ENCODE measurements at regions not wholly inside any gene's neighbourhood (a gene's known extent, or its start where the extent isn't known, plus 50 kb on each side); places are given as distances from the start of the nearest gene placed in this dataset.

GRCh38 chr2:61722800-61723199 is 131.1 kb downstream of the FAM161A start:
- no peak for DNase-seq (ENCODE audit: extremely low read depth, low read depth, low spot score)

GRCh38 chr2:61722318-61722717 is 131.5 kb downstream of the FAM161A start:
- DNase-seq (ENCODE audit: extremely low read depth, low read depth, low spot score): no peak

DNA sequence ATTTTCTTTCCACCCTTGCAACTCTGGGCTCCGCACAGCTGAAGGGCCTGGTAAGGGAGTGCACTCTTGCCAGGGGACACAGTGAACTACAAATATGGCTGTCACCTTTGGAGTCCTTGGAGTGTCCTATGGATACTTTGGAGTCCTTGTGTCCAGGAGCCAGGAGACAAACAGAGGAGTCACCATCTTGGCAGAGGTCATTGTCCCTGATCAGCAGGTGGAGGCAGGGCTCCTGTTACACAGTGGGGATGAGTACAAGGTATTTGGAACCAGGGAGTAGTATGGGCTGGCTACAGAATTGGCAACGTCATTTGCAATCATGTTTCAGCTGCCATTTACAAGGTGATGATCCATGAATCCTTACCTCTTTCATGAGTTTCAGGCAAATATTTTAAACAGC is 132.5 kb downstream of the FAM161A start:
- no peak for DNase-seq (ENCODE audit: extremely low read depth, low read depth, low spot score)

DNA sequence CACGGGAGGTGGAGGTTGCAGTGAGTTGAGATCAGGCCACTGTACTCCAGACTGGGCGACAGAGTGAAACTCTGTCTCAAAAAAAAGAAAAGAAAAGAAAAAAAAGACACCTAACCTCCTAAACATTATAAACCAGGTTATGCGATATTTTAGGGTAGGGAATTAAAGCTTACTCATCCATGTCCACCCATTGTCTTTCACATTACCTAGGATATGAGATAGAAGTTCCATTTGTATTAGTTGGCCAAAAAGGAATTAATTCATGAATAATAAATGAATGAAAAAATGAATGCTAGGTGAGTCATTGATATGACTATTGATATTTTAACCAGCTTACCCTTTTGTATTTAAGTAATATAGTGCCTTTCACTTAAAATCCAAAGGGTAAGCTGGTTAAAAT is 132.9 kb downstream of the FAM161A start:
- DNase-seq (ENCODE audit: extremely low read depth, low read depth, low spot score): no peak

GRCh38 chr2:61718965-61719364 is 134.9 kb downstream of the FAM161A start:
- no peak for DNase-seq (ENCODE audit: extremely low read depth, low read depth, low spot score)

DNA sequence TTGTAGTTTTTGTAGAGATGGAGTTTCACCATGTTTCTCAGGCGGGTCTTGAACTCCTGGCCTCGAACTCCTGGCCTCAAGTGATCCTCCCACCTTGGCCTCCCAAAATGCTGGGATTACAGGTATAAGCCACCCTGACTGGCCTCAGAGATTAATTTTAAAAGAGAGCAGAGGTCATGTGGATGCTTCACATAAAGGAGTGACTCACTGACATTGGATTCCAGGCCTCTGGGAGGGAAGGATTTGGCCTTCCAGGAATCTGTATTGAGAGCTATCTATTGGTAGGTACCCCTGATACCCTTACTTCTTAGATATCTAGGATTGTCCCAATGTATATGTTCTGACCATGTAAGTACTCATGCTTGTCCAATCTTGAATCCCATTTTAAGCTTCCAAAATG is 138.4 kb downstream of the FAM161A start:
- no peak for DNase-seq (ENCODE audit: extremely low read depth, low read depth, low spot score)

DNA sequence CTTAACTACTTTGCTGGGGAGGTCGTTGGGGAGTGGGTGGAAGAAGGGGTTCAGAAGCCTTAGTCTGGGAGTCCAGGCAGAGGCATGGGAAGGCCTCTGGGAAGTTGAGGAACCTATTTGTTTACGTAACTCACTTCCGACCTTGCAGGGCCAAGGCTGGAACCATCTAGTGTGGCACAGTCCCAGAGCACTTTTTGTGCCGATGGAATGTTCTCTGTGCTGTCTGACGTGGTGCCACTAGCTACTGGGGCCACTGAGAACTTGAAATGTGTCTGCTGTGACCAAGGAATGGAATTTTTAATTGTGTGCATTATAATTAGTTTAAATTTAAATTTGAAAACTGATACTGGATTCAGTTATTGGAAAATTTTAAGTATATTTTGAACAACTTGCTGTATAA is 139.7 kb downstream of the FAM161A start:
- no peak for DNase-seq (ENCODE audit: extremely low read depth, low read depth, low spot score)

- DNase-seq (ENCODE audit: extremely low read depth, low read depth, low spot score): no peak
Observed at GRCh38 chr2:61713457-61713856, 140.4 kb downstream of the FAM161A start.

GRCh38 chr2:61712060-61712459 is 141.8 kb downstream of the FAM161A start:
- no peak for DNase-seq (ENCODE audit: extremely low read depth, low read depth, low spot score)

DNA sequence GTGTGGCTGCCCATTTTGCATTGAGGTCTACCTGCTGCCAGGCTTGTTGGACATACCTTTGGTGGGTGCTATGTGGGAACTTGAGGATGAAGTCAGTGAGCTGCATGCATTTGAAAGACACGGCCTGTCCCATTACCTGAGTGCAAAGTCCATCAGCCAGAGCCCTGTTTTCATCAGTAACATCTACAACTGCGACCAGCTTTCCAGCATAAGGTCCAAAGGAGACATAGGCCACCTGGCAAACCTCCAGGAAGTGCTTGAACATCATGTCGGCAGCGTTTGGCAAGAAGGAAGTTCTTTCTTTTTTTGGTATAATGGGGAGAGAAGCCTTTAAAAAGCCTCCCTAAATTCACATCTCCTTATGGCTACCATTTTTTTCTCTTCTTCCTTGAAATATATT is 143.1 kb downstream of the FAM161A start:
- DNase-seq (ENCODE audit: extremely low read depth, low read depth, low spot score): no peak

DNA sequence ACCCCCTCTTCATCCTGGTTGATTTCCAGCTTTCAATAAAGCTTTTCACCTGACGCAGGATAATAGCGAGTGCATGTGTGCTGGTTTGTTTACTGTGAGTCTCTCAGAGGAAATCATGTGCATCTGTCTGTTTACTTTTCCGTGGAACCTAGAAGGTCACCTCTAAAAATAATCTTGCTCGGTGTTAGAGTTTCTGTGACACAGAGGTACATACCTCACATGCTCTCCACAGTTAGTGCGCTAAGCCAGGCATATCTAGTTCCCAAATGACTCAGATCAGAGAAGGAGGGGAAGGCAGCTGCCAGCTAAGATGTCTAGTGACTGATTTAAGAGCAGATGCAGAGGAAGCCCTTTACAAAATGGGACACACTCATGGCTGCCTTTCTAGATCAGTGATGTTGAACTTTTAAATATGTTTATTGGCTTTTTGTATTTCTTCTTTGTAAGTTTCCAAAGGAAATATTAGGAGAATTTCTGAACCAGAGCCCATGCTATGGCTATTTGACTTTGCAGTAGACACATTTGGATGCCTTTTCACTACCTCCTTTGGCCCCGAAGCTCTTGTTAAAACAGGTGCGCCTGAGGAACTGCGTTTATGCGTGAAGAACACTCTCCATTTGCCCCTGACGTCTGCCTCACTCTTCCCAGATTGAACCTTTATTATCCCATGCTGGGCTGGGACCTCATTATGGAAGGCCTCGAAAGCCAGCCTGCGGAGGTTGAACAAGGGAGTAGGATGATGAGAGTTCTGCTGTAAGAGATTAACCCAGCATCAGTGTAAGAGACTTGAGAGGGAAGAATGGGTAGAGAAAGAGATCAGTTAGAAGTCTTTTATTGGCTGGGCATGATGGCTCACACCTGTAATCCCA is 145.6 kb downstream of the FAM161A start:
- DNase-seq (ENCODE audit: extremely low read depth, low read depth, low spot score): no peak

- DNase-seq (ENCODE audit: extremely low read depth, low read depth, low spot score): no peak
Observed at GRCh38 chr2:61705625-61706024, 148.2 kb downstream of the FAM161A start.

DNA sequence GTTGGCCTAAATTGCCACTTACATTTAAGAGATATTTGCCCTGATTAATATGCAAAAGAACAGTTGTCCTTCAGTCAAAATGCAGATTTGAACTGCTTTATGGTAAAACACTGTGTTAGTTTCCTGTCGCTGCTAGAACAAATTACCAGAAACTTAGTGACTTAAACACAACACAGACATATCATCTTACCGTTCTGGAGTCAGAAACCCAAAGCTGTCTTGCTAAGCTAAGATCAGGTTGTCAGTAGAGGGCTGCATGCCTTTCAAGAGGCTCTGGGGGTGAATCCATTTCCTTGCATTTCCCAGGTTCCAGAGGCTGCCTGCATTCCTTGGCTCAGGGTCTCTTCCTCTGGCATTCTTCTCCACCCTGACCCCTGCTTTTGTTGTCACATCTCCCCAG is 149.5 kb downstream of the FAM161A start:
- DNase-seq (ENCODE audit: extremely low read depth, low read depth, low spot score): no peak

- no peak for DNase-seq (ENCODE audit: extremely low read depth, low read depth, low spot score)
Observed at GRCh38 chr2:61702088-61702467, 151.8 kb downstream of the FAM161A start.

- DNase-seq (ENCODE audit: extremely low read depth, low read depth, low spot score): no peak
Observed at GRCh38 chr2:61700464-61700863, 153.4 kb downstream of the FAM161A start.

GRCh38 chr2:61694312-61695274 is 156.4 kb upstream of the XPO1 start:
- DNase-seq (ENCODE audit: extremely low read depth, low read depth, low spot score): no peak

- DNase-seq (ENCODE audit: extremely low read depth, low read depth, low spot score): no peak
Observed at GRCh38 chr2:61693744-61694143, 155.6 kb upstream of the XPO1 start.

DNA sequence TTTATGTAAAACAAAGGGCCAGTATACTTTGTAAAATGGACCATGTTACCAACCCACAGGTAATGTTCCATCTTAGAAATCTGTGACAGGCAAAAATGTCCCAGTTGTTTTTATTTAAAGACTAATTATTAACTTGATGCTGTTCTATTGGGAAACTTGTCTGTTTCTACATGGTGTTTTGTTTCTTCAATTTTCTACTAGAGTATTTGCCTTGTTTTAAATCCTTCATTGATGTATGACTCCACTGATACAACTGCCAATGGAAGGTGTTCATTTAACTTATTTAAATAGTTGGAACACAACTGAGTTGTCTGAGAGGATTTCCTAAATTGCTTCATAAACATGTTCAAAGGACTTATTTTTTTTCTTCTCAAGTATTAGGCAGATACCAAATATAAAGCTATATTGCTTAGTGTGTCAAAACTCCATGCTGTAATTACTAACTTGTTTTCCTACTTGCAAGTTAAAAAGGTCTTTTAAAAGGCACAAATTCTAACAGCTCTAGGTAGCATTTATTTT is 152.0 kb upstream of the XPO1 start:
- no peak for DNase-seq (ENCODE audit: extremely low read depth, low read depth, low spot score)

DNA sequence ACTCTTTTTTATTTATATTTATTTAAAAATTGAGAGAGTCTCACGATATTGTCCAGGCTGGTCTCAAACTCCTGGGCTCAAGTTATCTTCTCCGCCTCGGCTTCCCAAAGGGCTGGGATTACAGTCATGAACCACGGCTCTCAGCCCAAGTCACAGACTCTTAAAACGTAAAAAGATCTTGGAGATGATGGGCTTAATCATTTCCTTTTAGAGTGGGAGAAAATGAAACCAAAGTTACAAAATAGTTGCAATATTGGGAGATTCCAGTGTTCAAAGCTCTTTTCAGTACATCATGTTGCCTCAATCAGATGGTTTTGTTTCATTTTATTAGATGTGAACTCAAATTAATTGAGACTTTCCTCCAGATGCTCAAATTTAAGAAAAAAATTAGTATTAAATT is 151.4 kb upstream of the XPO1 start:
- no peak for DNase-seq (ENCODE audit: extremely low read depth, low read depth, low spot score)

GRCh38 chr2:61688369-61689334 is 150.5 kb upstream of the XPO1 start:
- DNase-seq (ENCODE audit: extremely low read depth, low read depth, low spot score): no peak
